Astrocyte (in vitro differentiated cells and primary cell): ENCODE measurements at regions not wholly inside any gene's neighbourhood (a gene's known extent, or its start where the extent isn't known, plus 50 kb on each side); places are given as distances from the start of the nearest gene placed in this dataset.
"Not testable (repeated sequence)": the region's sequence is repeated elsewhere in the genome, so short reads cannot be mapped to it uniquely, and the experiment has no call there.

ENCODE experiments used
- CTCF ChIP-seq: IDR thresholded peaks from 2 replicates; pipeline ENCODE4 v1.5.1; 2011; ENCODE audit warnings: low read depth, mild to moderate bottlenecking, inconsistent platforms, low read length, moderate library complexity; ENCODE audit not compliant: insufficient read depth
- EZH2 ChIP-seq: IDR thresholded peaks from 2 replicates; pipeline ENCODE4 v1.6.1; 2012; ENCODE audit warnings: mild to moderate bottlenecking, low read length, inconsistent platforms; ENCODE audit not compliant: insufficient read depth

DNA sequence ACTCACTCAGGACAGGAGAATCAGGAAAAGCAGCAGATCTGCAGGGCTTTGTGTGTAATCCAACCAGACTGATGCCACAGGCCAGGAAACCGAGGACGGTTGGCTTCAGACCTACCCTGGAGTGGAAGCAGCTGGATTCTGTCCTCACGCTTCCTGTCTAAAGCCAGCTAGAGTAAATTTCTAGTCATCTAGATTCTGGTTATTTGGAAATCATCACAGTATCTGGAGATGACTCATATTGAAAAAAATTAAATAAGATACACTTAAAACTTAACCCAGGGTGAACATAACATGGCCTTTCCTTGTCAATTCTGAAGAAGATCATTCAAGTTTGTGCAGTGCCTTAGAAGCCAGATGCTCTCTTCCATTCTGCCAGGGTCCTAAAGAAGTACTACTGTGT is 288.9 kb upstream of the PLGLB2 start:
- TF ChIP-seq CTCF, EZH2: not testable (repeated sequence)
